ENCODE measurements at regions not wholly inside any gene's neighbourhood (a gene's known extent, or its start where the extent isn't known, plus 50 kb on each side); places are given as distances from the start of the nearest gene placed in this dataset.
"Not testable (repeated sequence)": the region's sequence is repeated elsewhere in the genome, so short reads cannot be mapped to it uniquely, and the experiment has no call there.

DNA sequence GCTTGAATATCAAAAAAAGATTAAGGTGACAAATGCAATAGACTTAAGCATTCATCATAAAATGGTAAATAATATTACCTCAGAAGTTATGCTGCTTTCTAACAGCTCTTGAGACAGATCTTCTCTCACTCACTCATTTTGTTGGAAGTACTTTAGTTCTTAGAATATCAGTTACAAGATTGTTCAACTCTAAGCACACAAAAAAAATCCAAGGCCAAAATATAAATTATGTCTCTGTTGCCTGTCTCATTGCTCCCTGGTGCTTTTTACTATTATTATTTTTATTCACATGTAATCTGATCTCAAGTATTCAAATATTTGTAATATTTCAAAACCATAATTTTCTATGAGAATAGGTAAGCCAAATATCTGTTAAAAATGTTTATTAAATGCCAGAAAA lies 259.4 kb upstream of the HSF2 start:
- DNase-seq: no peak

- no peak for DNase-seq
These were observed 258.2 kb upstream of the HSF2 start for GRCh38 chr6:122141246-122141645.

DNA sequence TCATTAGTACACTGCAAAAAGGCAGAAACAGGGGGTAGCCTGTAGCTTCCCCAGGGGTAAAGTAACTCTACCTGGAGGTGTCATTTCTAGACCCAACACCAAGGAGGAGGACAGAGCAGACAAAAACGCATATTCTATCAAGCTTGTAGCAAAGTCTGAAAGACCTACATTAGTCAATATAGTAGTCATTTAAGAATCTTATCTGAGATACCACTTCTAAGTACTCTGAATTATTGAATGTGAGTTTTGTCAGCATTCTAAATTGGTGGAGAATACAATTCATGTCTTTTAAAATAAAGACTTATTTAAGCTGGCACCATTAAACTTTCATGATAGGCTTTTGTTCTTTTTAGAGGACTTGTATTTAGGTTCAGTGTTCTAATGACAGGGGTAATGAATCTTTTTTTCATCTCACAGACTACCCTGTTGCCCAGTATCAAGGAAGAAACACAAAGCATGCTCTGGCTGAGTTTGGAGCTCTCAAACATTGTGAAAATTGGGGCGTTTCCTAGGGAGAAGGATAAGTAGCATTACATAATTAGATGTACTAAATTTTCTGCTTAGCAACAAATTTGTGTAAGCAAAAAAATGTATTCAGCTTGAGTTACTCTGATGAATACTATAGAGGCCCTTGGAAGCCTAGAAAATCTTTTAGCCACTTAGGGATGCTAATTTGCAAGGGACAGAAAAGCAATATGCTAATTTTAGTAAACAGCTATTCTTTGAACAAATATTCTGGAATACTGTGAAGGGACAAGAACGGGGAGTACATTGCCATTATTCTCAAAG lies 255.4 kb upstream of the HSF2 start:
- no peak for DNase-seq

DNA sequence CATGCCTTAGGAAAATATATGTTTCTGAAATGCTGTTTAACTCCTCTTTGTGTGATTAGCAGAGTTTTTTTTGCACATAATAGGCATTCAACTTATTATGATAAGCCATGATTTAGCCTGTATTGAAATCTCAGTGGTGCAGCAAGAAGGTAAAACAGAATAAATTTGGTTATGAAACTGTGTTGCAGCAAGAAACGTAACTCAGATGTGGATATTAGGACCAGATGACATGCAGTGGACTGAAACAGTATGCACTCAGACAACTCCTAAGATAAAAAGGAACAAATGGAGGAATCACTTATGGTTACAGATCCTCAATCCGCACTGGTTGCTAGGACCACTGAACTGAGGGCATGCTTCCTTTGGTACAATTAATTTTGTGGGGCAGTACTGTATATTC lies 254.2 kb upstream of the HSF2 start:
- no peak for DNase-seq

DNA sequence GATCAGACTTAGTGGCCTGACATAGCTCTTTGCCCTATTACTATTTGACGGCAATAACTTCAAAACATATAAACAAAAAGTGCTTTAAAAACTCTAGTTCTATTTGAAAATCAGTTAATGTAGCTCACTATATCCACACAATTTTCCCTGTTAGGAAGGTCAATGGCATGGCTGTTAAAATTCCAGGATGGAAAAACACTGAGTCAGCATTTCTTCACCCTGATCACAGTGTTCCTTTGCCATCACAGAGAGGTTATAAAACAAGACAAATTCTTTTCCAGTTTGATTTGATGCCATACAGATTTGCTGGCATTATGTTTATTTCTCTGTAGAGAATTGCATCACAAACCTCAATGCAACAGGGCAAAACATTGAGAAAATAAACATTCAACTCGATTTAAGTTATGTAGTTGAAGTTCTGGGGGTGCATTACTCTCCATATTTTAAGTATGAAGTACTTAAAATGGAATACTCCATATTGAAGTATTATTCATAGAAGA lies 253.7 kb upstream of the HSF2 start:
- DNase-seq: no peak

- DNase-seq: no peak
These were observed 252.2 kb upstream of the HSF2 start for GRCh38 chr6:122147291-122147690.

DNA sequence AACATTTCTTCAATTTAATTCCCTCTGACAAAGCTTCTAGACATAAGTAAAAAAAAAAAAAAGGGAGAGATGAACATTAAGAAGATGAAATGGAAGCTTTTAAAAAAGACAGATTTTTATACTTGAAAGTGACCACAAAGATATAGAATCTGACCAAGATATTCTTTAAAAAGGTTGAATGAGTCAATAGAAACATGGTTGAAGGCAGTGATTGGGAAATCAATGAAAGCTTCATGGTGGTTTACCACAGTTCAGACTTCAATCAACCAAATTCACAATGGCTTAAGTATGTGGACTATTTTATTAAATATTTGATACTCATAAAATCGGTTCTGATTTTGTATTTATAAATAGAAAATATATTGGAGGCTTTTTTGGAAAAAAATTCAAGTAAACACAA lies 248.4 kb upstream of the HSF2 start:
- no peak for DNase-seq

DNA sequence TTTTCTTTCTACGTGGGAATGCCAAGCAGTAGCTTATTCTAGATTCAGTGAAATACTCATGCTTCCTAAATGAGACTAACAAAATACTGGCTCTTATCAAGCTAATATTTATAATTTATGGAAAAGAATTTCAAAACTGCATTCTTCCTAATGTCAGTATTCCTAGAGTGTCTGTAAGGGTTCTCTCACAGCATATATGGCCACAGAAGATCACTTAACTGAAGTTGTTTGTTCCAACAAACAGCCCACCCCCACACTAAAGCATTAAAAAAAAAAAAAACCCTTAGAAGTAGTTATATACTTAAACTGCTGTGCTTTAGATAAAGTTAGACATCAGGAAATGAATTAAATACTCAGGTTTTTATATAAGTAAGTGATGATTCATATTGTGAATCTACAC lies 247.7 kb upstream of the HSF2 start:
- no peak for DNase-seq

GRCh38 chr6:122153557-122153956 lies 245.9 kb upstream of the HSF2 start:
- DNase-seq: no peak

DNA sequence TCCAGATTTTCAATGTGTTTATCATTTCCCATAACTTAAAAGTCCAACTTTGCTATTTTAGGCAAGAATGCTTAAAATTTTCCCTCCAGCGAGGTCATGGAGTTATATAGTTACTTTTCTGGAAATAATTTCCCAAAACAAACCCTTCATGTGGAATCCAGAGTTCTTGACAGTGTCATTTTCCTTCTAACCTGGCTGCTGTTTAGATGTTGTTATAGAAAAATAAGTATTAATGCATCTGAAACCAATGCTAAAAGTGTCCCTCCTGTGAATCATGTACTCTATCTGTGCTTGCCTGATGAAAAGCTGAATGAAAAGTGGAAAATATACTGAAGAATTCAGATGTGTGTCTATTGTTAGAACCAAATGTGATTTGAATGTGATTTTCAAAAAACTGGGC lies 245.3 kb upstream of the HSF2 start:
- DNase-seq: no peak

- no peak for DNase-seq
These were observed 244.4 kb upstream of the HSF2 start for GRCh38 chr6:122154912-122155575.

GRCh38 chr6:122161136-122161535 lies 238.3 kb upstream of the HSF2 start:
- DNase-seq: no peak

GRCh38 chr6:122165014-122165413 lies 234.4 kb upstream of the HSF2 start:
- DNase-seq: no peak

DNA sequence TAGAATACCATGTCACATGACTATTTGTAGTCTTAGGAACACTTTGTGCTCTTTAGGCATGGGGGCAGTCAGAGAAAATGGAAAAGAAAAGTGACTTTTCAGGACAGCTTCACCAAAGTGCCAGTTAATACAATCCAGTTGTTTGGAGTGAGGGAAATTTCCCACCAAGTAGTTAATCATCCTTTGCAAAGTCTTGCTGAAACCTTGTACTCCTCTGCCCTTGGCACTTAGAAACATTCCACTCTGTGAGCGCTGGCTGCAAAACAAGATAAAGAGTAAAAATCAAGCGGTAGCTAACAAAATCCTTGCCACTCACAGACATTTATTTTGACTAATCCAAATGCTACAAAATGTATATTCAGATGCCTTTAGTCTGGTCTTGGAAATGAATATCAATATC lies 229.2 kb upstream of the HSF2 start:
- DNase-seq: no peak

- no peak for DNase-seq
These were observed 220.5 kb upstream of the HSF2 start for GRCh38 chr6:122178988-122179387.

DNA sequence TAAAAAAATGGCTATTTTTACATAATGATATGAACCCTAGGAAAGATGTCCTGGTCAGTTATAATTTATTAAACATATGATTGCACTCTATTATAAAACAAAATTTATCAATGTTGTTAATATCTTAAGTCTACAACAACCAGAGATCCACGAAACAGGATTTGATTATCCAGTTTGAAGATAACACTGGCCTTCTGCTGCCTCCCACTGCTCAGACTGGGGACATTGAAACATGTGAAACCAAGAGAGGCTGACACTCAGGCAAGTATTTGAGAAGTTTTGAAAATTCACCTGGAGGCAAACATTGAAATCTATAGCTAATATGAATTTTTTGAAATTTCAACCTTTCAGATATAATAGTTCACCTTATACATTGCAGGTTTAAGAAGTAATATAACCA lies 219.3 kb upstream of the HSF2 start:
- DNase-seq: no peak

- no peak for DNase-seq
These were observed 217.4 kb upstream of the HSF2 start for GRCh38 chr6:122182061-122182460.

DNA sequence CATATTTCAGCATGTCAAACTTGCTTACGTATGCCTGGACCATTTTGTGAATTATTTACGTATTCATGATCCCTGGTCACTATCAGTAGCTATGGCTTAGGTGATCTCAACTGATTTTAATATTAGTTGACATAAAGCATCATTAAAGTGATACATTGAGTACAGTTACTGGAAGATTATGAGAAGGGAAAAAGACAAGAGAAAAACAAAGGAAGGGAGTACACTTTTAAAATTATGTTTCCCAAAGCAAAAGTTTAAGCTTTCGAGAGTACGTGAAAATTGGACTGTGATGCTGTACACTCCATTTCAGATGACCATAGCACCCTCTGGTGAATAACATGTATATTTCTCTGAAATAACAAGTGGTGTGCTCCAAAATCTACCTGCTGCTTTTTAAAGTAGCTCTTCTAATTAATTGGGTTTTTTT lies 215.0 kb upstream of the HSF2 start:
- DNase-seq: no peak

- not testable (repeated sequence) for DNase-seq
These were observed 214.0 kb upstream of the HSF2 start for GRCh38 chr6:122185458-122185857.

DNA sequence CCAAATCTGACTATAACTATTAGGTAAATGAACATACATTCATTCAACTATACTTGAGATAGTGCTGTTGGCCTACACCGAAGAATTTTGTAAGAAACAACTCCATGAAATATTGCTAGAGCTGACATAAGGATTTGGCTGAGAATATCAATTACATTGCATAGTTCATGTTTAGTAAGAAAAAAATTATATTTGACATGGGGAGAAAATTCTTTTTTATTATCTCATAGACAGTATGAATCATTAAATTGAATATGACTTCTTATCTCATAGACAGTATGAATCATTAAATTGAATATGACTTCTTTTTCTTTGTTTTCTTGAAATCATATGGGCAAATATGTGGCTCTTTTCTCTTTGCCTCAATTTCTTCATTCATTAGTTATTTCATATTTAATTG lies 212.3 kb upstream of the HSF2 start:
- no peak for DNase-seq

- DNase-seq: no peak
These were observed 200.5 kb upstream of the HSF2 start for GRCh38 chr6:122198922-122199321.

- DNase-seq: no peak
These were observed 199.0 kb upstream of the HSF2 start for GRCh38 chr6:122200440-122200839.

DNA sequence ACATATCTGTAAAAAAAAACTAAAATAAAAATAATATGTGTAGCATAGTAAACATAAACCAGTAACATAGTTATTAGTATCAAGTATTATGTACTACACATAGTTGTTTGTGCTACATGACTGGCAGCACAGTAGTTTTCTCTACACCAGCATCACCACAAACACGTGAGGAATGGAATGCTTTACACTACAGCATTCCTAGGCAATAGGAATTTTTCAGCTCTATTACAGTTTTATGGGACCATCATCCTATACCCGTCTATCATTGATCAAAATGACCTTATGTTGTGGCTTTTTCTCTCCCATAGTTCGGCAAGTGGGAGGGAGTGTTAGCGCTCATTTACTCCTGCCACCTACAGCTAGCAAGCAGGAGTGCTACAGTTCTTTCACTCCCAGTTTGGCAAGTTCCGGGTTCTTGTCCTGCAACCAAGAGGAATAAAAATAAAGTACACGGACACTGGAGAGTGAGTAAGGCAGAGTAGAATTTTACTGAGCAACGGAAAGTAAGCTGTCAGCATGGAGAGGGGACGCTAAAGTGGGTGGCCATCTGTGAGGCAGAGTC lies 196.8 kb upstream of the HSF2 start:
- DNase-seq: no peak

- no peak for DNase-seq
These were observed 192.4 kb upstream of the HSF2 start for GRCh38 chr6:122207061-122207460.

Data from T-helper 2 cell (primary cell).